GM18520 (cell line): ENCODE measurements at regions not wholly inside any gene's neighbourhood (a gene's known extent, or its start where the extent isn't known, plus 50 kb on each side); places are given as distances from the start of the nearest gene placed in this dataset.
"Not testable (repeated sequence)": the region's sequence is repeated elsewhere in the genome, so short reads cannot be mapped to it uniquely, and the experiment has no call there.

ENCODE experiments used
- ATAC-seq: cut with Tn5 transposase; IDR thresholded peaks from one replicate; pipeline ENCODE4 v1.9.1; 2021; ENCODE audit not compliant: unreplicated experiment

GRCh38 chr12:131192951-131193350 lies 239.2 kb downstream of the ADGRD1 start:
- no peak for ATAC-seq

GRCh38 chr12:131194166-131194565 lies 240.5 kb downstream of the ADGRD1 start:
- ATAC-seq, result no peak

GRCh38 chr12:131195796-131196195 lies 242.1 kb downstream of the ADGRD1 start:
- ATAC-seq, result no peak

- ATAC-seq, result no peak
Measured at GRCh38 chr12:131196220-131196619, 242.5 kb downstream of the ADGRD1 start.

- no peak for ATAC-seq
Measured at GRCh38 chr12:131197490-131197889, 243.8 kb downstream of the ADGRD1 start.

GRCh38 chr12:131199221-131199620 lies 245.5 kb downstream of the ADGRD1 start:
- no peak for ATAC-seq

GRCh38 chr12:131201912-131202311 lies 248.2 kb downstream of the ADGRD1 start:
- not testable (repeated sequence) for ATAC-seq

- no peak for ATAC-seq
Measured at GRCh38 chr12:131202592-131203378, 249.1 kb downstream of the ADGRD1 start.

GRCh38 chr12:131203666-131204415 lies 250.1 kb downstream of the ADGRD1 start:
- no peak for ATAC-seq

GRCh38 chr12:131204416-131205274 lies 250.9 kb downstream of the ADGRD1 start:
- ATAC-seq, result no peak

- not testable (repeated sequence) for ATAC-seq
Measured at GRCh38 chr12:131205275-131205933, 251.7 kb downstream of the ADGRD1 start.

GRCh38 chr12:131206630-131207299 lies 253.1 kb downstream of the ADGRD1 start:
- ATAC-seq, result not testable (repeated sequence)

- not testable (repeated sequence) for ATAC-seq
Measured at GRCh38 chr12:131207300-131207660, 253.6 kb downstream of the ADGRD1 start.

- ATAC-seq, result not testable (repeated sequence)
Measured at GRCh38 chr12:131207841-131208240, 254.1 kb downstream of the ADGRD1 start.

GRCh38 chr12:131208425-131208824 lies 254.7 kb downstream of the ADGRD1 start:
- no peak for ATAC-seq

- ATAC-seq, result no peak
Measured at GRCh38 chr12:131209082-131210070, 255.7 kb downstream of the ADGRD1 start.

GRCh38 chr12:131210506-131211339 lies 257.0 kb downstream of the ADGRD1 start:
- no peak for ATAC-seq

- ATAC-seq, result no peak
Measured at GRCh38 chr12:131211340-131211938, 257.7 kb downstream of the ADGRD1 start.
